DOHH2 (cell line): ENCODE measurements at regions not wholly inside any gene's neighbourhood (a gene's known extent, or its start where the extent isn't known, plus 50 kb on each side); places are given as distances from the start of the nearest gene placed in this dataset.
A peak's percentile ranks its signal among the peaks of the same experiment; 100 is the strongest.

Experiments used
- H3F3A ChIP-seq: fragments of 200-600 bp; sonication (generic), shearing (Covaris generic); 2 replicates; pipeline ENCODE4 v1.6.0; 2016; ENCODE audit warnings: antibody characterized with exemption, mild to moderate bottlenecking; ENCODE audit not compliant: control insufficient read depth, insufficient read depth
- H3K27ac ChIP-seq: fragments of 200-600 bp; sonication (generic); 2 replicates; pipeline ENCODE4 v1.5.1; 2014; ENCODE audit warnings: low read depth, mild to moderate bottlenecking, low read length, moderate library complexity
- H3K27me3 ChIP-seq: fragments of 200-600 bp; sonication (generic); 2 replicates; pipeline ENCODE4 v1.6.1; 2014; ENCODE audit warnings: mild to moderate bottlenecking, low read length, mixed read lengths; ENCODE audit not compliant: control insufficient read depth
- H3K36me3 ChIP-seq: fragments of 200-600 bp; sonication (generic); 2 replicates; pipeline ENCODE4 v1.6.1; 2014; ENCODE audit warnings: mild to moderate bottlenecking, low read length, moderate library complexity, mixed read lengths; ENCODE audit not compliant: control insufficient read depth
- H3K4me1 ChIP-seq: fragments of 200-600 bp; sonication (generic); 2 replicates; pipeline ENCODE4 v1.6.1; 2014; ENCODE audit warnings: mild to moderate bottlenecking, low read length, mixed read lengths; ENCODE audit not compliant: control insufficient read depth
- H3K4me2 ChIP-seq: fragments of 200-600 bp; sonication (generic); 2 replicates; pipeline ENCODE4 v1.6.0; 2014; ENCODE audit warnings: mild to moderate bottlenecking, low read length, moderate library complexity
- H3K4me3 ChIP-seq: fragments of 200-600 bp; sonication (generic); 2 replicates; pipeline ENCODE4 v1.5.1; 2014; ENCODE audit warnings: mild to moderate bottlenecking, low read length, mixed read lengths
- H3K79me2 ChIP-seq: fragments of 200-600 bp; sonication (generic); 2 replicates; pipeline ENCODE4 v1.6.1; 2014; ENCODE audit warnings: mild to moderate bottlenecking, low read length, mixed read lengths; ENCODE audit not compliant: control insufficient read depth
- H3K9me2 ChIP-seq: fragments of 200-600 bp; sonication (generic); replicated peaks from 2 replicates; pipeline ENCODE4 v1.6.1; 2014; ENCODE audit warnings: mild to moderate bottlenecking, low read length, mixed read lengths; ENCODE audit not compliant: control insufficient read depth
- H3K9me3 ChIP-seq: fragments of 200-600 bp; sonication (generic); 2 replicates; pipeline ENCODE4 v1.6.1; 2014; ENCODE audit warnings: antibody characterized with exemption, low read length, mixed read lengths; ENCODE audit not compliant: control insufficient read depth, insufficient read depth
- H4K20me1 ChIP-seq: fragments of 200-600 bp; sonication (generic); 2 replicates; pipeline ENCODE4 v1.6.0; 2014; ENCODE audit warnings: low read depth, mild to moderate bottlenecking, antibody characterized with exemption, low read length, moderate library complexity; ENCODE audit not compliant: control insufficient read depth, insufficient read depth
- CTCF ChIP-seq: fragments of 200-600 bp; sonication (generic); IDR thresholded peaks from one replicate; pipeline ENCODE4 v1.5.1; 2014; ENCODE audit warnings: antibody characterized with exemption, mild to moderate bottlenecking, low read depth, low read length; ENCODE audit not compliant: poor library complexity, severe bottlenecking
- EZH2phosphoT487 ChIP-seq: fragments of 200-600 bp; sonication (generic); IDR thresholded peaks from 2 replicates; pipeline ENCODE4 v1.6.1; 2017; ENCODE audit warnings: borderline replicate concordance, mild to moderate bottlenecking, antibody characterized with exemption, low read length, moderate library complexity, mixed read lengths

- H3K27me3 ChIP-seq: no peaks in the 10 kb centered on the region
- no peak overlapping the region for H3K4me2 ChIP-seq
- H3K79me2 ChIP-seq: no peaks in the 10 kb centered on the region
- TF ChIP-seq CTCF: peak; percentile 16
- TF ChIP-seq EZH2phosphoT487: no peak
- peaks cover 33% of the 10 kb centered on the region for H3K4me1 ChIP-seq
- no peaks in the 10 kb centered on the region for H3F3A ChIP-seq
- no peaks in the 10 kb centered on the region for H3K9me3 ChIP-seq
- no peak overlapping the region for H3K27ac ChIP-seq
- no peaks in the 10 kb centered on the region for H3K9me2 ChIP-seq
- no peaks in the 10 kb centered on the region for H4K20me1 ChIP-seq
- no peak overlapping the region for H3K4me3 ChIP-seq
- peaks cover 18% of the 10 kb centered on the region for H3K36me3 ChIP-seq
Observed at GRCh38 chrX:10077425-10078188, 79.2 kb upstream of the CLCN4 start.

- Histone ChIP-seq H3K9me2 (no peaks in the 10 kb centered on the region), H3K36me3 (peaks cover 19% of the 10 kb centered on the region), H4K20me1 (no peaks in the 10 kb centered on the region), H3K4me2 (no peak overlapping the region), H3K27me3 (no peaks in the 10 kb centered on the region), H3F3A (no peaks in the 10 kb centered on the region), H3K4me3 (no peak overlapping the region), H3K27ac (no peak overlapping the region), H3K9me3 (no peaks in the 10 kb centered on the region), H3K4me1 (peaks cover 40% of the 10 kb centered on the region), H3K79me2 (0 out of 2 replicates have a peak, but pooled peaks cover under 1% of the 10 kb centered on the region)
- TF ChIP-seq EZH2phosphoT487 (no peak), CTCF (no peak)
Observed at GRCh38 chrX:10078266-10078665, 78.5 kb upstream of the CLCN4 start.

GRCh38 chrX:10079231-10079630 lies 77.5 kb upstream of the CLCN4 start:
- H3K79me2 ChIP-seq: peaks cover 6% of the 10 kb centered on the region; the same call in 1 of the 2 replicates
- H3K27ac ChIP-seq: no peak overlapping the region
- TF ChIP-seq EZH2phosphoT487 (no peak), CTCF (no peak)
- H3K27me3 ChIP-seq: no peaks in the 10 kb centered on the region
- peaks cover 50% of the 10 kb centered on the region for H3K4me1 ChIP-seq
- no peak overlapping the region for H3K4me2 ChIP-seq
- H3F3A ChIP-seq: no peaks in the 10 kb centered on the region
- no peaks in the 10 kb centered on the region for H3K9me2 ChIP-seq
- no peaks in the 10 kb centered on the region for H3K9me3 ChIP-seq
- H3K4me3 ChIP-seq: no peak overlapping the region
- no peaks in the 10 kb centered on the region for H4K20me1 ChIP-seq
- H3K36me3 ChIP-seq: peaks cover 21% of the 10 kb centered on the region
